RWPE1 (cell line): ENCODE measurements at regions not wholly inside any gene's neighbourhood (a gene's known extent, or its start where the extent isn't known, plus 50 kb on each side); places are given as distances from the start of the nearest gene placed in this dataset.
"Not testable (repeated sequence)": the region's sequence is repeated elsewhere in the genome, so short reads cannot be mapped to it uniquely, and the experiment has no call there.

ENCODE experiments used
- CTCF ChIA-PET: fragments of 350-600 bp; sonication (Branson Sonifier 250); formaldehyde crosslinking; extraction: SDS; loops from one replicate; lab custom pipeline; 2021; lab: Yijun Ruan, JAX
- POLR2A ChIA-PET: fragments of 400-600 bp; formaldehyde crosslinking; extraction: SDS; loops from one replicate; lab custom pipeline; 2020; ENCODE audit warnings: antibody characterized with exemption; ENCODE audit not compliant: low non-redundant PET; lab: Yijun Ruan, JAX
- DNase-seq: peaks from one replicate; pipeline ENCODE4 v3.0.0; 2012; ENCODE audit warnings: low spot score
- H3K27ac ChIP-seq: fragments of 450-650 bp; 2 replicates; pipeline ENCODE4 v1.5.1; 2017
- TF ChIP-seq, protein P1 (sequence below): fragments of 450-650 bp; conservative IDR thresholded peaks from 2 replicates; pipeline ENCODE4 v1.5.1; 2017; ENCODE audit warnings: low read depth, mild to moderate bottlenecking

DNA sequence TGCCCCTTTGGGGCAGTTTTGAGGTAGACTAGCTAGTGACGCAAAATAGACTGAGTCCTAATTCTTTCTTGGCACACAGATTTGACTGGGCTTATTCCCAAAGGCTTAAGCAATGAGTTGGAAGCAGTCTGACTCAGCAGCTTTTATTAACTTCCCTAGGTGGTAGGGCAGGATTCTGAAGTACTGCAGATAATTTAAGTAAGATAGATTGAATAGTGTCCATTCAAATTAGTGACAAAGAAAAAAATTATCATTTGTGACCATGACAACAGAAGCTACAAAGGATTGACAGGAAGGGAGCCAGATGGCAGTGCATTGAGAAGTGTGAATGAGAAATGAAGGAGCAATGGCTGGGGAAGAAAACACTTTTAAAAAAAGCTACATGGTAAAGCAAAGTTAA lies 649.4 kb downstream of the CDH9 start:
- DNase-seq, result peak; percentile 27
- no peak overlapping the region for H3K27ac ChIP-seq
- POLR2A ChIA-PET, result no interaction called here
- TF ChIP-seq, protein P1, sequence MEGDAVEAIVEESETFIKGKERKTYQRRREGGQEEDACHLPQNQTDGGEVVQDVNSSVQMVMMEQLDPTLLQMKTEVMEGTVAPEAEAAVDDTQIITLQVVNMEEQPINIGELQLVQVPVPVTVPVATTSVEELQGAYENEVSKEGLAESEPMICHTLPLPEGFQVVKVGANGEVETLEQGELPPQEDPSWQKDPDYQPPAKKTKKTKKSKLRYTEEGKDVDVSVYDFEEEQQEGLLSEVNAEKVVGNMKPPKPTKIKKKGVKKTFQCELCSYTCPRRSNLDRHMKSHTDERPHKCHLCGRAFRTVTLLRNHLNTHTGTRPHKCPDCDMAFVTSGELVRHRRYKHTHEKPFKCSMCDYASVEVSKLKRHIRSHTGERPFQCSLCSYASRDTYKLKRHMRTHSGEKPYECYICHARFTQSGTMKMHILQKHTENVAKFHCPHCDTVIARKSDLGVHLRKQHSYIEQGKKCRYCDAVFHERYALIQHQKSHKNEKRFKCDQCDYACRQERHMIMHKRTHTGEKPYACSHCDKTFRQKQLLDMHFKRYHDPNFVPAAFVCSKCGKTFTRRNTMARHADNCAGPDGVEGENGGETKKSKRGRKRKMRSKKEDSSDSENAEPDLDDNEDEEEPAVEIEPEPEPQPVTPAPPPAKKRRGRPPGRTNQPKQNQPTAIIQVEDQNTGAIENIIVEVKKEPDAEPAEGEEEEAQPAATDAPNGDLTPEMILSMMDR, result no peak
- CTCF ChIA-PET, result no interaction called here

DNA sequence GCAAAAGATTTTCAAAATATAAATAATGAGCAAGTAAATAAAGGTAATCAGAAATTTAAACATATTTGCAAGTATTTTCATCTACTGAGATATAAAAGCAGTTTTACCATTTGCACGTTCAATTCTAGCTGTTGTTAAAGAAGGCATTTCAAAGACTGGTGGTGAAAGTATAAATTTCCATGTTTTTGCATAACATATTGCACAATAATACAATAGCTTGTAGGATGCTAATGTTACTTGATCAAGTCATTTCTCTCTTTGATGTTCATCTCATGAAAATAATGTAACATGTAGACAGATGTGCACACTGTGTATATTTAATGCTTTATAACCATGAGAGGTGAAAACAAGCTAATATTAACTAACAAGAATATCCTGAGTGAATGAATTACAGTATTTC lies 651.9 kb downstream of the CDH9 start:
- TF ChIP-seq, protein P1, result no peak
- DNase-seq, result no peak
- ChIA-PET POLR2A (no interaction called here), CTCF (no interaction called here)
- H3K27ac ChIP-seq, result no peak overlapping the region

DNA sequence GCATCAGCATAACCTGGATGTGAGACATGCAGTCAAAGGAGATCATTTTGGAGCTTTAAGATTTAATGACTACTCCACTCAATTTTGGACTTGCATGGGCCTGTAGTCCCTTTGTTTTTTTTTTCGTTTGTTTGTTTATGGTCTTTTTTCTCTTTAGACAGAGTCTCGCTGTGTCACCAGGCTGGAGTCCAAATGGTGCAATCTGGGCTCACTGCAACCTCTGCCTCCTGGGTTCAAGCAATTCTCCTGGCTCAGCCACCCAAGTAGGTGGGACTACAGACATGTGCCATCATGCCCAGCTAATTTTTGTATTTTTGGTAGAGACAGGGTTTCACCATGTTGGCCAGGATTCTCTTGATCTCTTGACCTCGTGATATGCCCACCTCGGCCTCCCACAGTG lies 673.8 kb downstream of the CDH9 start:
- CTCF ChIA-PET, result interaction anchor here (0.6 kb wide), 1 partner anchor 1149 kb away, joined by 3 read pairs; no protein-coding TSS in a partner anchor
- H3K27ac ChIP-seq, POLR2A ChIA-PET, DNase-seq: not testable (repeated sequence)

DNA sequence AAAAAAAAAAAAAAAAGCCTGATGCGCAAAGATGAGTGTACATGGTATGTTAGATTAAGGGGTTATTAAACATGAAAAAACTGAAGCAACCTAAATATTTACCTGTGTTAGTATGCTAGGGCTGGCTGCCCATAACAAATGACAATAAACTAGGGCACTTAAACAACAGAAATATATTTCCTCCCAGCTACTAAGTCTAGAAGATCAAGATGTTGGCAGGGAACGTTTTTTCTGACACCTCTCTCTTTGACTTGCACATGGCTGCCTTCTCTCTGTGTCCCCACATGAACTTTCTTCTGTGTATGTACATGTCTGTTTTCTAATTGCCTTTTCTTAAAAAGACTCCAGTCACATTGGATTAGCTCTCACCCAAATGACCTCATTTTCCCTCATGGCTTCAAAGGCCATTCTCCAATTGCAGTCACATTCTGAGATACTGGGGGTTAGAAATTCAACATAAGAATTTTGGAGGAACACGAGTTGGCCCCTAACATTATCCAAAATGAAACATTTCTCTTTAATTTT lies 694.5 kb downstream of the CDH9 start:
- ChIA-PET CTCF (interaction anchor here (0.8 kb wide), 1 partner anchor 59 kb away, joined by 3 read pairs; no protein-coding TSS in a partner anchor), POLR2A (no interaction called here)
- H3K27ac ChIP-seq, result no peak overlapping the region
- TF ChIP-seq, protein P1, result no peak
- no peak for DNase-seq

DNA sequence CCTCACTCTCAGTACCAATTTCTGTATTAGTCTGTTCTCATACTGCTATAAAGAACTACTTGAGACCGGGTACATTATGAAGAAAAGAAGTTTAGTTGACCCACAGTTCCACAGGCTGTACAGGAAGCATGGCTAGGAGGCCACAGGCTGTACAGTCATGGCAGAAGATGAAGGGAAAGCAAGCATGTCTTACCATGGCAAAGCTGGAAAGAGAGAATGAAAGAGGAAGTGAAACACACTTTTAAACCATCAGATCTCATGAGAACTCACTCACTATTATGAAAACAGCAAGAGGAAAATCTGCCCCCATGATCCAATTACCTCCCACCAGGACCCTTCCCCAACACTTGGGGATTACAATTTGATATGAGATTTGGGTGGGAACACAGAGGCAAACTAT lies 698.8 kb downstream of the CDH9 start:
- DNase-seq, result no peak

DNA sequence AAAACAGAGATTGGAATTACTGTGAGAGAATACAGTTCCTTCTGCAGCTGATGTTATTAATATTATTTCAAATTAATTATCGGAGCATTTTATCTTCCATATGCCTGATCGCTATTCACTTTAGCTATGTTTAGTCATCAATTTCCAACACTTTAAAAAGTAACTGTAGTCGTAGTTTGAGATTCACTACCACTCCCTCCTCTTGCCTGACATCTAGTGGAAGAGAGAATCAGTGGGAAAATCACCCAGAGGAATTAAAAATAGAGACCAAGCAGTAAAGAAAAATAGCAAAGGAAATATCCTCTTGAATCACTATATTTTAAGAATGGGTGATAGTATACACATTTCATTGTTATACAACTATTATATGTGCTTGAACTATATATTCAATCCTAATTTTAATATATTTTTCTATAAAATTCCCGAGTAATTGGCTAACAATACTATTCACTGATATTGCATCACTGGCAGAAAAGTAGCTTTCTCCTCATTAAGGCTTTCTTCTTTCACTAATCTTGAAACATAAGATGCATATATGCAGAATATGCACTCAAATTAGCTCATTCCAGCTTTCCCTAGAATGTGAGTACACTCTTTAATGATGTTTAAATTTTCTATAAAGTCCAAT lies 708.7 kb downstream of the CDH9 start:
- H3K27ac ChIP-seq, result no peak overlapping the region
- TF ChIP-seq, protein P1, result peak; percentile 91
- POLR2A ChIA-PET, result no interaction called here
- CTCF ChIA-PET, result interaction anchor here (0.6 to 1.2 kb wide), 13 partner anchors 10 to 1721 kb away, joined by 3 to 7 read pairs (median 3); no protein-coding TSS in a partner anchor
- DNase-seq, result peak; percentile 48

More for the DNA sequence above, 698.8 kb downstream of the CDH9 start:
- H3K27ac ChIP-seq, result no peak overlapping the region
- ChIA-PET CTCF (interaction anchor here (1.0 kb wide), 1 partner anchor 10 kb away, joined by 4 read pairs; no protein-coding TSS in a partner anchor), POLR2A (no interaction called here)
- TF ChIP-seq, protein P1, result no peak

- no peak for DNase-seq
- ChIA-PET POLR2A (no interaction called here), CTCF (no interaction called here)
- TF ChIP-seq, protein P1, result no peak
- no peak overlapping the region for H3K27ac ChIP-seq
Observed at GRCh38 chr5:26326153-26326759, 712.1 kb downstream of the CDH9 start.

DNA sequence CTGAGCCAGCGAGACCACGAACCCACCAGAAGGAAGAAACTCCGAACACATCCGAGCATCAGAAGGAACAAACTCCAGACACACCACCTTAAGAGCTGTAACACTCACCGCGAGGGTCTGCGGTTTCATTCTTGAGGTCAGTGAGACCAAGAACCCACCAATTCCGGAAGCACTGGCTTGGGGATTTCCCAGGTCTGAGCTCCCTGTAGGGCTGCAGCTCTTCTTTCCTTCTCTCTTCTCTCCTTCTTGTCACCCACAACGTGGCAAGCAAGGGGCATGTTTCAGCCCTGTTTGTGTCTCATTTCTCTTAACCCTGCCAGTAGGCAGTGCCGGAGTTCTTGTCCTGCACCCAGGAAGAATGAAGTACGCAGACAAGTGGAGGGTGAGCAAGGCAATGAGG lies 713.0 kb downstream of the CDH9 start:
- POLR2A ChIA-PET, H3K27ac ChIP-seq, DNase-seq: not testable (repeated sequence)
- CTCF ChIA-PET, result interaction anchor here (0.6 kb wide), 1 partner anchor 1298 kb away, joined by 3 read pairs; no protein-coding TSS in a partner anchor

GRCh38 chr5:26324273-26324895 lies 714.0 kb downstream of the CDH9 start:
- POLR2A ChIA-PET, DNase-seq, H3K27ac ChIP-seq, CTCF ChIA-PET: not testable (repeated sequence)
